ENCODE measurements at regions not wholly inside any gene's neighbourhood (a gene's known extent, or its start where the extent isn't known, plus 50 kb on each side); places are given as distances from the start of the nearest gene placed in this dataset.

DNA sequence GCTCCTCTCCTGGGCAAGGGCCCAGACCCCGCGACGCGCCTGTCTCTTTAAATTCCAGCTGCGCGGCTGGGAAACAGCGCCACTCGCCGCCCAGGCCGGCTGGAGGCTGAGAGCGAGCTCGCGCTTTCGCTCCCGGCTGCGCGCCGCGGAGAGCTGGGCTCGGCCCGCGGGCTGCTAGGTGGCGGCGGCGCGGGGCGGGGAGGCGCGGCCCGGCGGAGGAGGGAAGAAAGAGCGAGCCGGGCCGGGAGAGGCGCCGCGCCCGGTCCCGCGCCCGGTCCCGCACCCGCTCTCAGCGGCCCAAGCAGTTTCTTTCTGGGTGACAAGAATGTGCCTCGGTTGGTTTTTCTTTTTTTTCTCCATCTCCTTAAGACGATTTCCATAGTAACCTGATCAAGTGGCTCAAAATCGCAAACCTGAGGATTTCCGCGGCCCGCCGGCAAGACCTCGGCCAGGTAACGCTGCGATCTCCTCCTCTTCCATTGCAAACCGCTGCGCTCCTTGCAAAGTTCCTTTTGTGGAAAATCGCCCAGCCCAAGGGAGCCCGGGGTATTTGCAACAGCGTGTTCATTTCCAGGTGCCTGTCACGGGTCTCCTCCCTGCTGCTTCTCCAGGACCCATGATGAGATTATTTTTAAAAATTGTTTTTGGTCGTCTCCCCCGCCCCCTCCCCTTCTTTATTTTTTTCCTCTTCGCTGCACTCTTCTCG lies 259.5 kb upstream of the E2F7 start (continued):
- TF ChIP-seq, protein P1, sequence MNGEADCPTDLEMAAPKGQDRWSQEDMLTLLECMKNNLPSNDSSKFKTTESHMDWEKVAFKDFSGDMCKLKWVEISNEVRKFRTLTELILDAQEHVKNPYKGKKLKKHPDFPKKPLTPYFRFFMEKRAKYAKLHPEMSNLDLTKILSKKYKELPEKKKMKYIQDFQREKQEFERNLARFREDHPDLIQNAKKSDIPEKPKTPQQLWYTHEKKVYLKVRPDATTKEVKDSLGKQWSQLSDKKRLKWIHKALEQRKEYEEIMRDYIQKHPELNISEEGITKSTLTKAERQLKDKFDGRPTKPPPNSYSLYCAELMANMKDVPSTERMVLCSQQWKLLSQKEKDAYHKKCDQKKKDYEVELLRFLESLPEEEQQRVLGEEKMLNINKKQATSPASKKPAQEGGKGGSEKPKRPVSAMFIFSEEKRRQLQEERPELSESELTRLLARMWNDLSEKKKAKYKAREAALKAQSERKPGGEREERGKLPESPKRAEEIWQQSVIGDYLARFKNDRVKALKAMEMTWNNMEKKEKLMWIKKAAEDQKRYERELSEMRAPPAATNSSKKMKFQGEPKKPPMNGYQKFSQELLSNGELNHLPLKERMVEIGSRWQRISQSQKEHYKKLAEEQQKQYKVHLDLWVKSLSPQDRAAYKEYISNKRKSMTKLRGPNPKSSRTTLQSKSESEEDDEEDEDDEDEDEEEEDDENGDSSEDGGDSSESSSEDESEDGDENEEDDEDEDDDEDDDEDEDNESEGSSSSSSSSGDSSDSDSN (IDR thresholded peaks at IDR 0.05; ENCODE audit: borderline replicate concordance in 1 of 2, low read depth in 2 of 2, low read length in 2 of 2) = peak; percentile 65 to 96; a peak in 2 of 4 replicates
- TF ChIP-seq, protein P2, sequence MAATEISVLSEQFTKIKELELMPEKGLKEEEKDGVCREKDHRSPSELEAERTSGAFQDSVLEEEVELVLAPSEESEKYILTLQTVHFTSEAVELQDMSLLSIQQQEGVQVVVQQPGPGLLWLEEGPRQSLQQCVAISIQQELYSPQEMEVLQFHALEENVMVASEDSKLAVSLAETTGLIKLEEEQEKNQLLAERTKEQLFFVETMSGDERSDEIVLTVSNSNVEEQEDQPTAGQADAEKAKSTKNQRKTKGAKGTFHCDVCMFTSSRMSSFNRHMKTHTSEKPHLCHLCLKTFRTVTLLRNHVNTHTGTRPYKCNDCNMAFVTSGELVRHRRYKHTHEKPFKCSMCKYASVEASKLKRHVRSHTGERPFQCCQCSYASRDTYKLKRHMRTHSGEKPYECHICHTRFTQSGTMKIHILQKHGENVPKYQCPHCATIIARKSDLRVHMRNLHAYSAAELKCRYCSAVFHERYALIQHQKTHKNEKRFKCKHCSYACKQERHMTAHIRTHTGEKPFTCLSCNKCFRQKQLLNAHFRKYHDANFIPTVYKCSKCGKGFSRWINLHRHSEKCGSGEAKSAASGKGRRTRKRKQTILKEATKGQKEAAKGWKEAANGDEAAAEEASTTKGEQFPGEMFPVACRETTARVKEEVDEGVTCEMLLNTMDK (IDR thresholded peaks at IDR 0.05; ENCODE audit: borderline replicate concordance, insufficient read depth, low read depth, low read length, poor library complexity, severe bottlenecking) = peak; percentile 65
- TF ChIP-seq, protein P3, sequence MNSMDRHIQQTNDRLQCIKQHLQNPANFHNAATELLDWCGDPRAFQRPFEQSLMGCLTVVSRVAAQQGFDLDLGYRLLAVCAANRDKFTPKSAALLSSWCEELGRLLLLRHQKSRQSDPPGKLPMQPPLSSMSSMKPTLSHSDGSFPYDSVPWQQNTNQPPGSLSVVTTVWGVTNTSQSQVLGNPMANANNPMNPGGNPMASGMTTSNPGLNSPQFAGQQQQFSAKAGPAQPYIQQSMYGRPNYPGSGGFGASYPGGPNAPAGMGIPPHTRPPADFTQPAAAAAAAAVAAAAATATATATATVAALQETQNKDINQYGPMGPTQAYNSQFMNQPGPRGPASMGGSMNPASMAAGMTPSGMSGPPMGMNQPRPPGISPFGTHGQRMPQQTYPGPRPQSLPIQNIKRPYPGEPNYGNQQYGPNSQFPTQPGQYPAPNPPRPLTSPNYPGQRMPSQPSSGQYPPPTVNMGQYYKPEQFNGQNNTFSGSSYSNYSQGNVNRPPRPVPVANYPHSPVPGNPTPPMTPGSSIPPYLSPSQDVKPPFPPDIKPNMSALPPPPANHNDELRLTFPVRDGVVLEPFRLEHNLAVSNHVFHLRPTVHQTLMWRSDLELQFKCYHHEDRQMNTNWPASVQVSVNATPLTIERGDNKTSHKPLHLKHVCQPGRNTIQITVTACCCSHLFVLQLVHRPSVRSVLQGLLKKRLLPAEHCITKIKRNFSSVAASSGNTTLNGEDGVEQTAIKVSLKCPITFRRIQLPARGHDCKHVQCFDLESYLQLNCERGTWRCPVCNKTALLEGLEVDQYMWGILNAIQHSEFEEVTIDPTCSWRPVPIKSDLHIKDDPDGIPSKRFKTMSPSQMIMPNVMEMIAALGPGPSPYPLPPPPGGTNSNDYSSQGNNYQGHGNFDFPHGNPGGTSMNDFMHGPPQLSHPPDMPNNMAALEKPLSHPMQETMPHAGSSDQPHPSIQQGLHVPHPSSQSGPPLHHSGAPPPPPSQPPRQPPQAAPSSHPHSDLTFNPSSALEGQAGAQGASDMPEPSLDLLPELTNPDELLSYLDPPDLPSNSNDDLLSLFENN (IDR thresholded peaks at IDR 0.05; ENCODE audit: low read depth in 2 of 2, low read length in 2 of 2) = no peak
- peak; percentile 66; the same call in 1 of the 2 replicates for TF ChIP-seq RB1 (IDR thresholded peaks at IDR 0.05; ENCODE audit: low read depth)
- no peak for TF ChIP-seq NELFE (IDR thresholded peaks at IDR 0.05; ENCODE audit: insufficient read depth, insufficient read length)
- TF ChIP-seq RAD21 (CRISPR knock-in tag; conservative IDR thresholded peaks at IDR 0.05 in 1 of 2, IDR thresholded peaks at IDR 0.05 in 1 of 2) = peak in 1 of 2 experiments; percentile 36; a peak in 3 of 4 replicates
- TF ChIP-seq MEIS2 (IDR thresholded peaks at IDR 0.05; ENCODE audit: partially characterized antibody) = no peak
